B cell (primary cell): ENCODE measurements at regions not wholly inside any gene's neighbourhood (a gene's known extent, or its start where the extent isn't known, plus 50 kb on each side); places are given as distances from the start of the nearest gene placed in this dataset.

Experiments used
- EZH2 ChIP-seq: IDR thresholded peaks from 2 replicates; pipeline ENCODE4 v1.6.1; 2012; ENCODE audit warnings: borderline replicate concordance, low read depth, mild to moderate bottlenecking, moderate library complexity, low read length; ENCODE audit not compliant: insufficient read depth, poor library complexity, severe bottlenecking
- TF ChIP-seq, protein P1 (sequence below): fragments of 200-600 bp; IDR thresholded peaks from one replicate; pipeline ENCODE4 v1.8.0; 2022; ENCODE audit warnings: antibody characterized with exemption, mild to moderate bottlenecking

- TF ChIP-seq, protein P1, sequence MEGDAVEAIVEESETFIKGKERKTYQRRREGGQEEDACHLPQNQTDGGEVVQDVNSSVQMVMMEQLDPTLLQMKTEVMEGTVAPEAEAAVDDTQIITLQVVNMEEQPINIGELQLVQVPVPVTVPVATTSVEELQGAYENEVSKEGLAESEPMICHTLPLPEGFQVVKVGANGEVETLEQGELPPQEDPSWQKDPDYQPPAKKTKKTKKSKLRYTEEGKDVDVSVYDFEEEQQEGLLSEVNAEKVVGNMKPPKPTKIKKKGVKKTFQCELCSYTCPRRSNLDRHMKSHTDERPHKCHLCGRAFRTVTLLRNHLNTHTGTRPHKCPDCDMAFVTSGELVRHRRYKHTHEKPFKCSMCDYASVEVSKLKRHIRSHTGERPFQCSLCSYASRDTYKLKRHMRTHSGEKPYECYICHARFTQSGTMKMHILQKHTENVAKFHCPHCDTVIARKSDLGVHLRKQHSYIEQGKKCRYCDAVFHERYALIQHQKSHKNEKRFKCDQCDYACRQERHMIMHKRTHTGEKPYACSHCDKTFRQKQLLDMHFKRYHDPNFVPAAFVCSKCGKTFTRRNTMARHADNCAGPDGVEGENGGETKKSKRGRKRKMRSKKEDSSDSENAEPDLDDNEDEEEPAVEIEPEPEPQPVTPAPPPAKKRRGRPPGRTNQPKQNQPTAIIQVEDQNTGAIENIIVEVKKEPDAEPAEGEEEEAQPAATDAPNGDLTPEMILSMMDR, result no peak
- no peak for TF ChIP-seq EZH2
Measured at GRCh38 chr9:16992138-16992537, 121.7 kb upstream of the BNC2 start.
